ENCODE measurements at regions not wholly inside any gene's neighbourhood (a gene's known extent, or its start where the extent isn't known, plus 50 kb on each side); places are given as distances from the start of the nearest gene placed in this dataset.
A peak's percentile ranks its signal among the peaks of the same experiment; 100 is the strongest.

DNA sequence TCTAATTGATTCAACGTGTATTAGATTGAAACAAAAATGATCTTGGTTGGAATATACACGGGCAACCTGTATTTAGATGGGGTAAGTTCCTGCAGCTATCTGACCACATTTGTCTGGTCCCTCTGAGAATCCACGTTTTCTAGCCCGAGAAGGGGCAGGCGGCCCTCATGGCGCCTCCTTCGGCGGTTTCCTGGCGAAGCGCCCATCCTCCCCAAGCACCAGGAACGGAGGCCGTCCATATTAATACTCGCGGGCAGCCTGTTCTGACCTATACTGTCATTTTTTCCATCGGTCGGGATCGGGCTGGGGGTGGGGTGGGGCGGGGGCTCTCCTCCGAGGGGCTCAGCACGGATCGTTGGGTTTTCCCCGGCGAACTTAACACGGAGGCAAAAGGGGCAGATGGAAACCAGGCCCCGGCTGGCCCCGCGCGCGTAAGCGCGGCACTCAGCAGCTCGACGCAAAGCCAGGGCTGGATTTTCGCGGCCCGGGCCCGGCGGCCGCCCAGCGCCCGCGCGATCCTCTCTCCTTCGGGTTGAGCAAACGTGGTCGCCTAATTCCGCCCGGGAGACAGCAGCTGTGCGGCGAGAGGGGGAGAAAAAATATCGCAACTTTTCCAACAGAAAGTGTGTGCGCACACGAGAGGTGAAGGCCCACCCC, 77.2 kb upstream of the BCOR start:
- no peaks in the 10 kb centered on the region for H4K20me1 ChIP-seq (ENCODE audit: control insufficient read depth, insufficient read depth, low read length, poor library complexity, severe bottlenecking)
- H3K4me3 Mint-ChIP-seq, result peak overlapping the region; percentile 89
- peaks cover 53% of the 10 kb centered on the region for H3K4me1 Mint-ChIP-seq
- no peaks in the 10 kb centered on the region for H3K36me3 ChIP-seq (replicated peaks in 1 of 2; ENCODE audit: control extremely low read depth in 1 of 2, control insufficient read depth in 1 of 2, extremely low read depth in 1 of 2, insufficient read depth in 2 of 2, low read length in 1 of 2)
- H2AFZ ChIP-seq (ENCODE audit: insufficient read depth, low read depth, low read length, poor library complexity, severe bottlenecking), result peak overlapping the region; percentile 62
- no peaks in the 10 kb centered on the region for H3K27me3 ChIP-seq (replicated peaks in 1 of 4; ENCODE audit: control extremely low read depth in 1 of 4, control insufficient read depth in 3 of 4, insufficient read depth in 4 of 4, low read length in 3 of 4)
- no peak for ATAC-seq (ENCODE audit: low read depth)
- H3K9me3 Mint-ChIP-seq (ENCODE audit: insufficient read depth), result no peaks in the 10 kb centered on the region
- peaks cover 41 to 58% of the 10 kb centered on the region in 2 donors for H3K4me1 ChIP-seq (ENCODE audit: control insufficient read depth in 2 of 2, insufficient read depth in 2 of 2, low read length in 2 of 2)
- no peaks in the 10 kb centered on the region for H3K9me3 ChIP-seq (ENCODE audit: control extremely low read depth in 1 of 3, control insufficient read depth in 2 of 3, insufficient read depth in 1 of 3, low read length in 2 of 3)
- H3K9ac ChIP-seq (ENCODE audit: low read length), result peak overlapping the region; percentile 75
- 1% methylated on average over 43 of the region's 53 CpGs for whole genome bisulfite sequencing (ENCODE audit: insufficient coverage)
- ChIA-PET POLR2A (interaction anchor here (1.0 to 3.5 kb wide), 5 partner anchors 22 to 162 kb away, joined by 3 to 20 read pairs (median 6); partner anchors contain the start of gene BCOR), CTCF (interaction anchor here (1.1 to 1.4 kb wide), 2 partner anchors 78 to 444 kb away, joined by 3 to 4 read pairs; no protein-coding TSS in a partner anchor)
- intact Hi-C loops (cut with micrococcal nuclease), result loop anchor here (1.0 to 10.0 kb wide), 5 partner anchors 76 to 1370 kb away; partner anchors contain the start of genes MED14 and MID1IP1
- H3K27me3 Mint-ChIP-seq, result no peaks in the 10 kb centered on the region
- peak; percentile 61 for DNase-seq
- H3K27ac ChIP-seq (ENCODE audit: low read length in 2 of 2), result peak overlapping the region; percentile 97 to 99
- H3K4me2 ChIP-seq (replicated peaks; ENCODE audit: low read depth, low read length, poor library complexity, severe bottlenecking), result peak overlapping the region; percentile 84
- H3K4me3 ChIP-seq (ENCODE audit: control extremely low read depth in 1 of 5, extremely low read depth in 1 of 5, insufficient read depth in 1 of 5, low read depth in 2 of 5, low read length in 4 of 5), result peak overlapping the region; percentile 30 to 72 (median 60)
- peak overlapping the region; percentile 100 for H3K27ac Mint-ChIP-seq
- no peaks in the 10 kb centered on the region for H3K79me2 ChIP-seq (ENCODE audit: control insufficient read depth, insufficient read depth, low read length)
- TF ChIP-seq, protein P1, sequence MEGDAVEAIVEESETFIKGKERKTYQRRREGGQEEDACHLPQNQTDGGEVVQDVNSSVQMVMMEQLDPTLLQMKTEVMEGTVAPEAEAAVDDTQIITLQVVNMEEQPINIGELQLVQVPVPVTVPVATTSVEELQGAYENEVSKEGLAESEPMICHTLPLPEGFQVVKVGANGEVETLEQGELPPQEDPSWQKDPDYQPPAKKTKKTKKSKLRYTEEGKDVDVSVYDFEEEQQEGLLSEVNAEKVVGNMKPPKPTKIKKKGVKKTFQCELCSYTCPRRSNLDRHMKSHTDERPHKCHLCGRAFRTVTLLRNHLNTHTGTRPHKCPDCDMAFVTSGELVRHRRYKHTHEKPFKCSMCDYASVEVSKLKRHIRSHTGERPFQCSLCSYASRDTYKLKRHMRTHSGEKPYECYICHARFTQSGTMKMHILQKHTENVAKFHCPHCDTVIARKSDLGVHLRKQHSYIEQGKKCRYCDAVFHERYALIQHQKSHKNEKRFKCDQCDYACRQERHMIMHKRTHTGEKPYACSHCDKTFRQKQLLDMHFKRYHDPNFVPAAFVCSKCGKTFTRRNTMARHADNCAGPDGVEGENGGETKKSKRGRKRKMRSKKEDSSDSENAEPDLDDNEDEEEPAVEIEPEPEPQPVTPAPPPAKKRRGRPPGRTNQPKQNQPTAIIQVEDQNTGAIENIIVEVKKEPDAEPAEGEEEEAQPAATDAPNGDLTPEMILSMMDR (IDR thresholded peaks at IDR 0.05), result no peak
- no peak for TF ChIP-seq EZH2 (IDR thresholded peaks at IDR 0.05; ENCODE audit: borderline replicate concordance, insufficient read depth, low read depth, low read length, poor library complexity, severe bottlenecking)
